Activated naive CD4-positive, alpha-beta T cell treated with anti-CD3 and anti-CD28 coated beads, Interleukin-2, amount 50 U/mL, for 16 hours (primary cell): ENCODE measurements at regions not wholly inside any gene's neighbourhood (a gene's known extent, or its start where the extent isn't known, plus 50 kb on each side); places are given as distances from the start of the nearest gene placed in this dataset.
"Not testable (repeated sequence)": the region's sequence is repeated elsewhere in the genome, so short reads cannot be mapped to it uniquely, and the experiment has no call there.

Source experiments
- DNase-seq: peaks from one replicate; pipeline ENCODE4 v3.0.0-alpha.2; 2020

- no peak for DNase-seq
These were observed 218.4 kb upstream of the KCND2 start for GRCh38 chr7:120054376-120055100.

- no peak for DNase-seq
These were observed 217.7 kb upstream of the KCND2 start for GRCh38 chr7:120055300-120055699.

- no peak for DNase-seq
These were observed 216.7 kb upstream of the KCND2 start for GRCh38 chr7:120056227-120056626.

- no peak for DNase-seq
These were observed 213.3 kb upstream of the KCND2 start for GRCh38 chr7:120059641-120060040.

GRCh38 chr7:120060281-120060680, 212.7 kb upstream of the KCND2 start:
- DNase-seq: no peak

- no peak for DNase-seq
These were observed 212.1 kb upstream of the KCND2 start for GRCh38 chr7:120060875-120061274.

- DNase-seq: no peak
These were observed 208.4 kb upstream of the KCND2 start for GRCh38 chr7:120064565-120064964.

- DNase-seq: not testable (repeated sequence)
These were observed 206.1 kb upstream of the KCND2 start for GRCh38 chr7:120066898-120067297.

- no peak for DNase-seq
These were observed 202.8 kb upstream of the KCND2 start for GRCh38 chr7:120070201-120070600.

GRCh38 chr7:120077777-120078176, 195.2 kb upstream of the KCND2 start:
- DNase-seq: no peak

- DNase-seq: no peak
These were observed 194.0 kb upstream of the KCND2 start for GRCh38 chr7:120079022-120079421.

- no peak for DNase-seq
These were observed 193.3 kb upstream of the KCND2 start for GRCh38 chr7:120079704-120080103.

- DNase-seq: not testable (repeated sequence)
These were observed 186.5 kb upstream of the KCND2 start for GRCh38 chr7:120086468-120086867.

- DNase-seq: no peak
These were observed 183.0 kb upstream of the KCND2 start for GRCh38 chr7:120089968-120090367.

GRCh38 chr7:120091807-120092206, 181.2 kb upstream of the KCND2 start:
- no peak for DNase-seq

GRCh38 chr7:120097020-120097419, 176.0 kb upstream of the KCND2 start:
- DNase-seq: no peak

GRCh38 chr7:120097774-120098173, 175.2 kb upstream of the KCND2 start:
- DNase-seq: no peak

GRCh38 chr7:120108376-120108775, 164.6 kb upstream of the KCND2 start:
- DNase-seq: no peak

- no peak for DNase-seq
These were observed 162.8 kb upstream of the KCND2 start for GRCh38 chr7:120110169-120110568.

- DNase-seq: no peak
These were observed 158.3 kb upstream of the KCND2 start for GRCh38 chr7:120114626-120115025.

- DNase-seq: no peak
These were observed 149.4 kb upstream of the KCND2 start for GRCh38 chr7:120123528-120123927.

- no peak for DNase-seq
These were observed 141.7 kb upstream of the KCND2 start for GRCh38 chr7:120131096-120131839.

GRCh38 chr7:120138497-120138896, 134.5 kb upstream of the KCND2 start:
- DNase-seq: no peak

GRCh38 chr7:120156476-120156875, 116.5 kb upstream of the KCND2 start:
- no peak for DNase-seq

- no peak for DNase-seq
These were observed 112.8 kb upstream of the KCND2 start for GRCh38 chr7:120160166-120160565.
